Osteocyte (in vitro differentiated cells): ENCODE measurements at regions not wholly inside any gene's neighbourhood (a gene's known extent, or its start where the extent isn't known, plus 50 kb on each side); places are given as distances from the start of the nearest gene placed in this dataset.
A peak's percentile ranks its signal among the peaks of the same experiment; 100 is the strongest.

Experiments used
- DNase-seq: peaks from one replicate; pipeline ENCODE4 v3.0.0; 2021; ENCODE audit warnings: mixed read lengths; ENCODE audit not compliant: unreplicated experiment; ENCODE audit errors: extremely low spot score
- H3K27ac Mint-ChIP-seq: one replicate; pipeline ENCODE4 v1.8.0; 2021; ENCODE audit warnings: mild to moderate bottlenecking, mixed read lengths; ENCODE audit not compliant: unreplicated experiment
- H3K27me3 Mint-ChIP-seq: one replicate; pipeline ENCODE4 v1.8.0; 2021; ENCODE audit warnings: mixed read lengths; ENCODE audit not compliant: unreplicated experiment
- H3K36me3 Mint-ChIP-seq: one replicate; pipeline ENCODE4 v1.8.0; 2021; ENCODE audit warnings: mixed read lengths; ENCODE audit not compliant: unreplicated experiment
- H3K4me1 Mint-ChIP-seq: one replicate; pipeline ENCODE4 v1.8.0; 2021; ENCODE audit warnings: mixed read lengths; ENCODE audit not compliant: unreplicated experiment
- H3K4me3 Mint-ChIP-seq: one replicate; pipeline ENCODE4 v1.8.0; 2021; ENCODE audit warnings: mild to moderate bottlenecking, moderate library complexity, mixed read lengths; ENCODE audit not compliant: unreplicated experiment
- H3K9me3 Mint-ChIP-seq: one replicate; pipeline ENCODE4 v1.8.0; 2021; ENCODE audit warnings: mixed read lengths; ENCODE audit not compliant: unreplicated experiment
- TF ChIP-seq, protein P1 (sequence below): fragments of 200-600 bp; sonication (generic); IDR thresholded peaks from 2 replicates; pipeline ENCODE4 v1.5.0; 2021; ENCODE audit warnings: antibody characterized with exemption, mild to moderate bottlenecking, moderate library complexity

DNA sequence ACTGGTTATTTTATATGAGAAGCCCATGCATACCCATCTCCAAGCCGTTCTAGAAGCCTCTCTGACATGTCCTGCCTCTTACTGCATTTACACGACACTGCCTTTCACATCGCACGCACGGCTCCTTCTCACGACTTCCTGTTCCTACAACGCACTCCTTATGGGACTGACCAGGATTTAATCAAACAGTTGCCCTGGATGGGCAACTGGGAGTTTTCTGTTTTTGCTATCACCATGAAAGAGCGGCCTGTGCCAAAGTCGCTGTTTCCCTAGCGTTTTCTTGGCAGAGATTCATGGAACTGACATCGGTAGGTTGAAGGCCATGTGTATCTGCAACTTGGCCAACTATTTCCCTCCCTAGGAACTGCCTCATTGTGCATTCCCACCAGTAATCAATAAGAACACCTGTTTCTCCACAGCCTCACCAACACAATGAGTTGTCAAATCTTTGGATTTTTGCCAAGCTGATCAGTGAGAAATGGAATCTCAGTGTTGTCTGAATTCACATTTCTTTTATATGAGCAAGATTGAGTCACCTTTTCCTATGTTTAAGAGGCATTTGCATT lies 97.2 kb upstream of the OTOS start:
- Mint-ChIP-seq H3K4me1 (peaks cover 17% of the 10 kb centered on the region), H3K27ac (no peak overlapping the region), H3K9me3 (peaks cover 5% of the 10 kb centered on the region), H3K4me3 (no peak overlapping the region), H3K36me3 (no peaks in the 10 kb centered on the region), H3K27me3 (peaks cover 17% of the 10 kb centered on the region)
- TF ChIP-seq, protein P1, sequence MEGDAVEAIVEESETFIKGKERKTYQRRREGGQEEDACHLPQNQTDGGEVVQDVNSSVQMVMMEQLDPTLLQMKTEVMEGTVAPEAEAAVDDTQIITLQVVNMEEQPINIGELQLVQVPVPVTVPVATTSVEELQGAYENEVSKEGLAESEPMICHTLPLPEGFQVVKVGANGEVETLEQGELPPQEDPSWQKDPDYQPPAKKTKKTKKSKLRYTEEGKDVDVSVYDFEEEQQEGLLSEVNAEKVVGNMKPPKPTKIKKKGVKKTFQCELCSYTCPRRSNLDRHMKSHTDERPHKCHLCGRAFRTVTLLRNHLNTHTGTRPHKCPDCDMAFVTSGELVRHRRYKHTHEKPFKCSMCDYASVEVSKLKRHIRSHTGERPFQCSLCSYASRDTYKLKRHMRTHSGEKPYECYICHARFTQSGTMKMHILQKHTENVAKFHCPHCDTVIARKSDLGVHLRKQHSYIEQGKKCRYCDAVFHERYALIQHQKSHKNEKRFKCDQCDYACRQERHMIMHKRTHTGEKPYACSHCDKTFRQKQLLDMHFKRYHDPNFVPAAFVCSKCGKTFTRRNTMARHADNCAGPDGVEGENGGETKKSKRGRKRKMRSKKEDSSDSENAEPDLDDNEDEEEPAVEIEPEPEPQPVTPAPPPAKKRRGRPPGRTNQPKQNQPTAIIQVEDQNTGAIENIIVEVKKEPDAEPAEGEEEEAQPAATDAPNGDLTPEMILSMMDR, result no peak
- peak; percentile 30 for DNase-seq

DNA sequence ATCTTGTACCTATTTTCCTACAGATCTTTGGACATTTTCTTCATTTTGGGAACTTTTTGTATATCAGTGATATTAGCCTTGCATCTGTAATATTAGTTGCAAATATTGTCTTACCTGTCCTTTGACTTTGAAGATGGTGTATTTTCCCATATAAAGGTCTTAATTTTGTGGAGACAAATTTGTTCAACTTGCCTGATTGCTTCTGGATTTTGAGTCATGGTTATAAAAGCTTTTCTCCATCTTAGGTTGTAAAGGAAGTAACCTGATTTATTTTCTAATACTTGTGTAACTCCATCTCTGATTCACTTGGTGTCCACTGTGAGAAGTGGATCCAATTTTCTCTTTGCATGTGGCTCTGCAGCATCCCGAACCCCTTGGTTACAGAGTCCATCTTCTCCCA lies 97.7 kb upstream of the OTOS start:
- DNase-seq, result no peak
- peaks cover 17% of the 10 kb centered on the region for H3K4me1 Mint-ChIP-seq
- H3K36me3 Mint-ChIP-seq, result no peaks in the 10 kb centered on the region
- no peak overlapping the region for H3K4me3 Mint-ChIP-seq
- TF ChIP-seq, protein P1, result no peak
- H3K27ac Mint-ChIP-seq, result no peak overlapping the region
- H3K9me3 Mint-ChIP-seq, result peaks cover 5% of the 10 kb centered on the region
- peaks cover 17% of the 10 kb centered on the region for H3K27me3 Mint-ChIP-seq

DNA sequence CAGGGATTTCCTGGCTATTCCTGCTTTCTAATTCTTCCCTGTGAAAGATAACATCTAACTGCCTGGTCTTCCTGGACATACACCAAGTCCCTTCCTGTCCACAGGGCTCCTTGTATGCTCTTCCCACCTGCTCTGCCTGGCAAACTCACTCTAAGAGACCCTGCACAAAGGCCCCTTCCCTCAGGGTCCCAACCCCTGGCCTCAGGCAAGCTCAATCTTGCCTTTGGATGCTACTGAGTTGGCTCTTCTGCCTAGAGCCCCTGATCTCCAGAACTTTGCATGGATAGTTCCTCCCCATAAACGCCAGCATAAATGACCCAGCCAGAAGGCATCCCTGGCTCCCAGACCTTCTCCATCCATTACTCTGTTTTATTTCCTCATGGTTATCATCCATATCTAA lies 98.3 kb upstream of the OTOS start:
- peaks cover 17% of the 10 kb centered on the region for H3K27me3 Mint-ChIP-seq
- H3K4me1 Mint-ChIP-seq, result peaks cover 17% of the 10 kb centered on the region
- TF ChIP-seq, protein P1, result no peak
- H3K36me3 Mint-ChIP-seq, result no peaks in the 10 kb centered on the region
- H3K4me3 Mint-ChIP-seq, result no peak overlapping the region
- H3K9me3 Mint-ChIP-seq, result peaks cover 5% of the 10 kb centered on the region
- no peak overlapping the region for H3K27ac Mint-ChIP-seq
- peak; percentile 54 for DNase-seq

DNA sequence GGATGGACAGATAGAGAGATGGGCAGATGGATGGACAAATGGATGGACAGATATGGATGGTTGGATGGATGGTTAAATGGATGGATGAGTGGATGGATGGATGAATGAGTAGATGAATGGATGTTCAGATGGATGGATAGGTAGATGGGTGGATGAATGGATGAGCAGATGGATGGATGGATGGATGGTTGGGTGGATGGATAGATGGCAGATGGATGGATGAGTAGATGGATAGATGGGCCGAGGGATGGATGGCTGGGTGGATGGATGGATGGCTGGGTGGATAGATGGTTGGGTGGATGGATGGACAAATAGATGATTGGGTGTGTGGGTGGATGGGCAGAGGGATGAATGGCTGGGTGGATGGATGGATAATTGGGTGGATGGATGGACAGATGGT lies 98.9 kb upstream of the OTOS start:
- Mint-ChIP-seq H3K27me3 (peaks cover 19% of the 10 kb centered on the region), H3K36me3 (no peaks in the 10 kb centered on the region), H3K9me3 (peaks cover 5% of the 10 kb centered on the region), H3K4me3 (no peak overlapping the region), H3K4me1 (peaks cover 15% of the 10 kb centered on the region), H3K27ac (no peak overlapping the region)
- peak; percentile 46 for DNase-seq
- TF ChIP-seq, protein P1, result no peak

DNA sequence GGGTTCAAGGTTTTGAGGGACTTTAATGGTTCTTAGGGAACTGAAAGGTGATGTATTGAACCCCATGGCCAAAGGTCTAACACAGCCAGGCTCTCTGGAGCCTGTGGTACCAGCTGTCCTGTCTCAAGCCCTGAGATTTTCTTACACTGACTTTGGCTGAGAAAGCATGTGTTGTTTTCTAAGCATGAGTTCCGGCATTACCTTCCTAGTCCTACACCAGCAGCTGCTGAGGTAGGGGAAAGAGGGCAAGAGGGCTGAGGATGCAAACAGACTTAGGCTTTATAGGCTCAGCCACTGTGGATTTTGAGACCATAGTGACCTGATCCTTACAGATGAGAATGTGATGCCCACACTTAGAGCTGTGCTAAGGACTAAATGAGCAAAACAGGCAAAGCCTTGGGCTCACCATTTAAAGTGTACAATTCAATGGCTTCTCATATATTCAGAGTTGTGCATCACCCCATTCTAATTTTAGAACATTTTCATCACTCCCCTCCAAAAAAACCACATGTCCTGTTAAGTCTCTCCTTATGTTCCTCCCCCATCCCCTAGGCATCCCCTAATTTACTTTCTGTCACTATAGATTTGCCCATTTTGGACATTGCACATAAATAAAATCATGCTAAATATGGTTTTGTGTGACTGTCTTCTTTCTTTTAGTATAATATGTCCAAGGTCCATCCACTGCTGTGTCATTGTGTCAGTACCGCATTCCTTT lies 99.7 kb upstream of the OTOS start:
- Mint-ChIP-seq H3K4me1 (peaks cover 15% of the 10 kb centered on the region), H3K9me3 (peaks cover 5% of the 10 kb centered on the region), H3K27me3 (peaks cover 26% of the 10 kb centered on the region), H3K27ac (no peak overlapping the region), H3K36me3 (no peaks in the 10 kb centered on the region), H3K4me3 (no peak overlapping the region)
- TF ChIP-seq, protein P1, result no peak
- no peak for DNase-seq
